H1 (cell line): ENCODE measurements at regions not wholly inside any gene's neighbourhood (a gene's known extent, or its start where the extent isn't known, plus 50 kb on each side); places are given as distances from the start of the nearest gene placed in this dataset.

Experiments
- CTCF ChIA-PET: fragments of 300-600 bp; sonication (Branson Sonifier 250); formaldehyde crosslinking; loops from one replicate; lab custom pipeline; 2021; ENCODE audit not compliant: partially characterized antibody; lab: Charles Lee
- POLR2A ChIA-PET: fragments of 300-600 bp; sonication (Branson Sonifier 250); formaldehyde crosslinking; loops from one replicate; lab custom pipeline; 2021; ENCODE audit warnings: inconsistent platforms; ENCODE audit not compliant: partially characterized antibody; lab: Charles Lee
- DNase-seq, 2 experiments: peaks; one replicate each; pipeline versions ENCODE4 v3.0.0 to v3.0.0-alpha.2; 2010 to 2022; ENCODE audit warnings: low spot score in 2 of 2, low read depth in 1 of 2, mixed read lengths in 1 of 2
- FAIRE-seq: peaks from 2 replicates; lab custom pipeline; 2011; peaks lifted over from hg19 to GRCh38; lab: Jason Lieb, UNC
- H2AFZ ChIP-seq: 2 replicates; pipeline ENCODE4 v1.8.1; 2012; ENCODE audit warnings: low read length, inconsistent platforms
- H2AK5ac ChIP-seq: 2 replicates; pipeline ENCODE4 v1.6.1; 2013; ENCODE audit warnings: low read depth, low read length
- H2BK120ac ChIP-seq: replicated peaks from 2 replicates; pipeline ENCODE3; 2013; ENCODE audit warnings: low read depth, low read length, inconsistent platforms
- H2BK12ac ChIP-seq: 2 replicates; pipeline ENCODE4 v1.6.1; 2013; ENCODE audit warnings: low read depth, low read length
- H2BK15ac ChIP-seq: 2 replicates; pipeline ENCODE4 v1.6.1; 2013; ENCODE audit warnings: low read length
- H2BK20ac ChIP-seq: 2 replicates; pipeline ENCODE4 v1.6.1; 2013; ENCODE audit warnings: low read length
- H2BK5ac ChIP-seq: 2 replicates; pipeline ENCODE4 v1.6.1; 2013; ENCODE audit warnings: low read depth, low read length
- H3K14ac ChIP-seq: 2 replicates; pipeline ENCODE4 v1.6.1; 2013; ENCODE audit warnings: inconsistent platforms; ENCODE audit not compliant: insufficient read length
- H3K18ac ChIP-seq: 2 replicates; pipeline ENCODE4 v1.6.1; 2013; ENCODE audit warnings: low read length; ENCODE audit errors: extremely low read depth
- H3K23ac ChIP-seq: 2 replicates; pipeline ENCODE4 v1.6.1; 2013; ENCODE audit warnings: inconsistent platforms; ENCODE audit not compliant: insufficient read length
- H3K23me2 ChIP-seq: 2 replicates; pipeline ENCODE4 v1.6.1; 2013; ENCODE audit warnings: low read depth, low read length
- H3K27ac ChIP-seq: 2 replicates; pipeline ENCODE4 v1.6.1; 2011; ENCODE audit warnings: low read depth, low read length, inconsistent platforms
- H3K27me3 ChIP-seq, 4 experiments: replicated peaks in 1 of 4; 1 replicate in 1 of 4; 2 replicates in 3 of 4; pipeline versions ENCODE4 v1.6.1 to v1.8.1; 2011 to 2013; ENCODE audit warnings: low read length in 3 of 4, mild to moderate bottlenecking in 3 of 4, inconsistent platforms in 2 of 4, mixed read lengths in 2 of 4, moderate library complexity in 1 of 4; ENCODE audit not compliant: control insufficient read depth in 3 of 4, insufficient read depth in 3 of 4; ENCODE audit errors: extremely low read depth in 1 of 4
- H3K36me3 ChIP-seq, 4 experiments: 2 replicates each; pipeline versions ENCODE4 v1.6.1 to v1.8.1; 2011 to 2013; ENCODE audit warnings: mild to moderate bottlenecking in 4 of 4, low read length in 3 of 4, moderate library complexity in 2 of 4, control low read depth in 1 of 4, inconsistent platforms in 1 of 4; ENCODE audit not compliant: insufficient read depth in 4 of 4, control insufficient read depth in 2 of 4
- H3K4ac ChIP-seq: replicated peaks from 2 replicates; pipeline ENCODE3; 2013; ENCODE audit warnings: low read length, low read depth, mixed read lengths, inconsistent platforms; ENCODE audit not compliant: insufficient read length
- H3K4me1 ChIP-seq, 4 experiments: replicated peaks in 1 of 4; 1 replicate in 1 of 4; 2 replicates in 3 of 4; pipeline versions ENCODE4 v1.6.1 to v1.8.1; 2011 to 2013; ENCODE audit warnings: low read length in 3 of 4, inconsistent platforms in 2 of 4, mixed read lengths in 1 of 4; ENCODE audit not compliant: insufficient read depth in 4 of 4, control insufficient read depth in 3 of 4
- H3K4me2 ChIP-seq, 2 experiments: 2 replicates each; pipeline versions ENCODE4 v1.6.1 to v1.8.1; 2011 to 2013; ENCODE audit warnings: low read depth in 2 of 2, low read length in 2 of 2, control low read depth in 1 of 2, inconsistent platforms in 1 of 2, mild to moderate bottlenecking in 1 of 2; ENCODE audit not compliant: insufficient read depth in 1 of 2
- H3K4me3 ChIP-seq, 4 experiments: fragments of 200-600, 300-600 bp in 1 of 4; sonication (generic), shearing (Covaris generic), sonication (Bioruptor Twin) in 1 of 4; 2 replicates each; pipeline versions ENCODE4 v1.5.1 to v1.8.1; 2011 to 2016; ENCODE audit warnings: low read length in 4 of 4, low read depth in 3 of 4, control low read depth in 2 of 4, inconsistent platforms in 2 of 4, mild to moderate bottlenecking in 2 of 4, mixed read lengths in 1 of 4, moderate library complexity in 1 of 4; ENCODE audit not compliant: insufficient read depth in 2 of 4; ENCODE audit errors: extremely low read depth in 1 of 4
- H3K56ac ChIP-seq: replicated peaks from 2 replicates; pipeline ENCODE3; 2013; ENCODE audit warnings: low read depth, mild to moderate bottlenecking, mixed read lengths, low read length, inconsistent platforms; ENCODE audit not compliant: insufficient read length
- H3K79me1 ChIP-seq: 2 replicates; pipeline ENCODE4 v1.6.1; 2013; ENCODE audit warnings: low read depth, low read length, control low read depth
- H3K79me2 ChIP-seq, 2 experiments: 2 replicates each; pipeline versions ENCODE4 v1.6.1 to v1.8.1; 2012 to 2013; ENCODE audit warnings: low read length in 2 of 2, mild to moderate bottlenecking in 2 of 2, inconsistent platforms in 1 of 2; ENCODE audit not compliant: insufficient read depth in 2 of 2, control insufficient read depth in 1 of 2
- H3K9ac ChIP-seq, 4 experiments: replicated peaks in 1 of 4; 1 replicate in 1 of 4; 2 replicates in 3 of 4; pipeline versions ENCODE4 v1.6.1 to v1.8.1; 2011 to 2013; ENCODE audit warnings: low read depth in 3 of 4, low read length in 3 of 4, control low read depth in 2 of 4, mild to moderate bottlenecking in 2 of 4, moderate library complexity in 2 of 4, inconsistent platforms in 1 of 4; ENCODE audit errors: extremely low read depth in 1 of 4
- H3K9me3 ChIP-seq, 2 experiments: 2 replicates each; pipeline versions ENCODE4 v1.6.1 to v1.8.1; 2012 to 2013; ENCODE audit warnings: mild to moderate bottlenecking in 2 of 2, moderate library complexity in 2 of 2, control low read depth in 1 of 2, inconsistent platforms in 1 of 2, low read depth in 1 of 2, low read length in 1 of 2, mixed read lengths in 1 of 2; ENCODE audit not compliant: insufficient read depth in 2 of 2
- H4K20me1 ChIP-seq, 2 experiments: replicated peaks in 1 of 2; 2 replicates each; pipeline versions ENCODE3 to v1.8.1; 2011 to 2013; ENCODE audit warnings: inconsistent platforms in 2 of 2, low read length in 2 of 2, mild to moderate bottlenecking in 1 of 2; ENCODE audit not compliant: insufficient read depth in 2 of 2, control insufficient read depth in 1 of 2
- H4K5ac ChIP-seq: 2 replicates; pipeline ENCODE4 v1.6.1; 2013; ENCODE audit warnings: low read length, low read depth, mixed read lengths, inconsistent platforms; ENCODE audit not compliant: insufficient read length
- H4K8ac ChIP-seq: 2 replicates; pipeline ENCODE4 v1.8.0; 2013; ENCODE audit warnings: mild to moderate bottlenecking, moderate library complexity, low read length, inconsistent platforms; ENCODE audit not compliant: insufficient read depth; ENCODE audit errors: extremely low read depth
- H4K91ac ChIP-seq: replicated peaks from 2 replicates; pipeline ENCODE3; 2013; ENCODE audit warnings: low read length, mixed read lengths, inconsistent platforms; ENCODE audit not compliant: insufficient read length
- CEBPB ChIP-seq: IDR thresholded peaks from 2 replicates; pipeline ENCODE4 v1.6.1; 2012; ENCODE audit warnings: low read depth, low read length
- CTBP2 ChIP-seq: IDR thresholded peaks from 2 replicates; pipeline ENCODE4 v1.7.0; 2011; ENCODE audit warnings: borderline replicate concordance, mild to moderate bottlenecking, moderate library complexity, mixed read lengths, low read length; ENCODE audit not compliant: insufficient read depth, insufficient read length
- GTF2F1 ChIP-seq: IDR thresholded peaks from 2 replicates; pipeline ENCODE4 v1.6.1; 2012; ENCODE audit warnings: low read depth, low read length, improper control_type of control experiment, borderline replicate concordance
- WGBS, 2 experiments: shearing (Covaris generic) in 1 of 2; methylation state at CpG; one replicate each; pipeline versions ENCODE4 v1.1.6 to v1.1.7; 2013 to 2015; ENCODE audit warnings: low lambda C conversion rate in 2 of 2, mixed read lengths in 2 of 2, inconsistent platforms in 1 of 2, low coverage in 1 of 2, missing lambda C conversion rate in 1 of 2; ENCODE audit not compliant: insufficient replicate concordance in 2 of 2, insufficient coverage in 1 of 2, insufficient read length in 1 of 2; ENCODE audit errors: extremely low coverage in 1 of 2, missing lambda C conversion rate in 1 of 2; 5-methylcytosine and 5-hydroxymethylcytosine counted together

DNA sequence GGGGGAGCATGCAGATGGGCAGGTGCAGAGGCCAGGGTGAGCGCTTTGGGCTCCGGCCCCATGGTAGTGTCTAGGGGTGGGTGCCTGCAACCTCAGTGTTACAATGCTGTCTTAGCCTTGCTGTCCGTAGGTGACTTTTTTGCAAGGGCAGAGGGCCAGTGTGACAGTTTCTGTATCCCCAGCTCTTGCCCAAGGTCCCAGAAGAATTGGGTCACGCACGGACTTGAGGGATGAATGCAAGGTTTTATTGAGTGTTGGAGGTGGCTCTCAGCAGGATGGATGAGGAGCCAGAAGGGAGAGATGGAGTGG lies 492.5 kb downstream of the AGTPBP1 start:
- H4K91ac ChIP-seq: no peak overlapping the region
- no peak overlapping the region; the same call in 1 of the 2 replicates for H3K18ac ChIP-seq
- no peak overlapping the region for H3K4me2 ChIP-seq
- H2BK15ac ChIP-seq: no peak overlapping the region
- ChIA-PET POLR2A (no interaction called here), CTCF (interaction anchor here (1.0 kb wide), 1 partner anchor 27 kb away, joined by 3 read pairs; no protein-coding TSS in a partner anchor)
- no peaks in the 10 kb centered on the region; the same call in 1 of the 2 replicates for H3K23me2 ChIP-seq
- no peak overlapping the region for H3K23ac ChIP-seq
- H2AK5ac ChIP-seq: no peak overlapping the region
- H3K79me2 ChIP-seq: no peaks in the 10 kb centered on the region
- no peak overlapping the region for H2AFZ ChIP-seq
- H4K8ac ChIP-seq: no peak overlapping the region
- H3K36me3 ChIP-seq: no peaks in the 10 kb centered on the region
- WGBS, 2 experiments: 81% methylated on average over 5 of the region's 5 CpGs; no CpG with 5 or more reads in 1 of the 2 experiments
- no peaks in the 10 kb centered on the region for H3K27me3 ChIP-seq
- FAIRE-seq: no peak
- no peaks in the 10 kb centered on the region for H3K4me1 ChIP-seq
- no peak overlapping the region for H3K9ac ChIP-seq
- H3K79me1 ChIP-seq: no peaks in the 10 kb centered on the region
- no peak overlapping the region for H2BK120ac ChIP-seq
- no peak overlapping the region for H3K56ac ChIP-seq
- TF ChIP-seq CTBP2: no peak
- no peak for TF ChIP-seq GTF2F1
- TF ChIP-seq CEBPB: no peak
- H3K4ac ChIP-seq: no peak overlapping the region
- no peak overlapping the region for H3K27ac ChIP-seq
- no peak overlapping the region for H3K4me3 ChIP-seq
- no peak overlapping the region for H3K14ac ChIP-seq
- H3K9me3 ChIP-seq: no peaks in the 10 kb centered on the region
- DNase-seq: no peak
- H4K5ac ChIP-seq: no peak overlapping the region
- no peak overlapping the region for H2BK12ac ChIP-seq
- no peak overlapping the region for H2BK5ac ChIP-seq
- H2BK20ac ChIP-seq: 0 out of 2 replicates have a peak overlapping the region, but pooled peaks have one; percentile 48
- H4K20me1 ChIP-seq: no peaks in the 10 kb centered on the region
